Loucy (cell line): ENCODE measurements at regions not wholly inside any gene's neighbourhood (a gene's known extent, or its start where the extent isn't known, plus 50 kb on each side); places are given as distances from the start of the nearest gene placed in this dataset.

ENCODE experiments used
- H2AFZ ChIP-seq: fragments of 200-600 bp; sonication (generic); 2 replicates; pipeline ENCODE4 v1.6.0; 2016; ENCODE audit warnings: antibody characterized with exemption, mild to moderate bottlenecking, low read length, moderate library complexity
- H3F3A ChIP-seq: fragments of 200-600 bp; 2 replicates; pipeline ENCODE4 v1.6.0; 2016; ENCODE audit warnings: antibody characterized with exemption, low read depth, mild to moderate bottlenecking
- H3K27me3 ChIP-seq: fragments of 200-600 bp; sonication (generic); 2 replicates; pipeline ENCODE4 v1.6.1; 2014; ENCODE audit warnings: low read length, mild to moderate bottlenecking; ENCODE audit not compliant: insufficient read depth, poor library complexity, severe bottlenecking
- H3K36me3 ChIP-seq: fragments of 200-600 bp; sonication (generic); 2 replicates; pipeline ENCODE4 v1.6.1; 2016; ENCODE audit warnings: low read length; ENCODE audit not compliant: insufficient read depth
- H3K4me1 ChIP-seq: fragments of 200-600 bp; sonication (generic); 2 replicates; pipeline ENCODE4 v1.5.1; 2014; ENCODE audit warnings: low read length, mild to moderate bottlenecking; ENCODE audit not compliant: insufficient read depth, poor library complexity, severe bottlenecking
- H3K4me2 ChIP-seq: fragments of 200-600 bp; sonication (generic); 2 replicates; pipeline ENCODE4 v1.6.0; 2014; ENCODE audit warnings: antibody characterized with exemption, low read length, low read depth, mild to moderate bottlenecking; ENCODE audit not compliant: poor library complexity, severe bottlenecking
- H3K4me3 ChIP-seq: fragments of 200-600 bp; sonication (generic); 2 replicates; pipeline ENCODE4 v1.5.1; 2014; ENCODE audit warnings: low read length, mild to moderate bottlenecking, mixed read lengths; ENCODE audit not compliant: poor library complexity, severe bottlenecking
- H3K79me2 ChIP-seq: fragments of 200-600 bp; sonication (generic); 2 replicates; pipeline ENCODE4 v1.6.1; 2014; ENCODE audit warnings: low read length; ENCODE audit not compliant: insufficient read depth
- H3K9ac ChIP-seq: fragments of 200-600 bp; sonication (generic); 2 replicates; pipeline ENCODE4 v1.6.0; 2014; ENCODE audit warnings: mild to moderate bottlenecking, low read depth, low read length, moderate library complexity; ENCODE audit not compliant: poor library complexity, severe bottlenecking
- H3K9me2 ChIP-seq: fragments of 200-600 bp; sonication (generic); replicated peaks from 2 replicates; pipeline ENCODE4 v1.6.1; 2016; ENCODE audit warnings: low read depth, low read length, mixed read lengths
- H3K9me3 ChIP-seq: fragments of 200-600 bp; sonication (generic); 2 replicates; pipeline ENCODE4 v1.6.1; 2014; ENCODE audit warnings: mild to moderate bottlenecking, antibody characterized with exemption, low read length, low read depth; ENCODE audit not compliant: insufficient read depth
- H4K20me1 ChIP-seq: fragments of 200-600 bp; sonication (generic); 2 replicates; pipeline ENCODE4 v1.6.0; 2014; ENCODE audit warnings: antibody characterized with exemption, low read length, mild to moderate bottlenecking; ENCODE audit not compliant: insufficient read depth, poor library complexity, severe bottlenecking
- EZH2phosphoT487 ChIP-seq: fragments of 200-600 bp; IDR thresholded peaks from 2 replicates; pipeline ENCODE4 v1.6.1; 2018; ENCODE audit warnings: antibody characterized with exemption, mild to moderate bottlenecking, moderate library complexity, borderline replicate concordance
- TF ChIP-seq, protein P1 (sequence below): fragments of 200-600 bp; sonication (generic); conservative IDR thresholded peaks from 2 replicates; pipeline ENCODE4 v1.5.1; 2014; ENCODE audit warnings: mild to moderate bottlenecking, antibody characterized with exemption, low read length

DNA sequence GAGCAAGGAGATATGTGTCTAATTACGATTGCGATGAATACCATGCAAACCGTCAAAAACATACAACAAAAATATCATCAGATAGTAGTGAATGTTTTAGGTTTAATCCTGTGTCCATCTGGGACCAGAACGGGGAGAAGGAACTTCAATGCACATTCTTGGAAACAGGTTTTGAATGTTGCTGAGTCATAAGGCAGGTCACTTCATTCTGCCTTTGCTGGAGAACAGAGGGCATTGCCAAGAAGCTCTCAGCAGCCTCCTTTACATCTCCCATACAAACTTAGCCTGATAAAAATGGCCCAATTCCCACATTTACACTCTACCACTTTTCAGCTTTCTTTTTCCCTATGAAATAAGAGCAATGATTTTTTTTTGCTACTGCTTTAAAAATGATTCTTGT is 78.0 kb upstream of the KCNJ6 start:
- Histone ChIP-seq H3K36me3 (no peaks in the 10 kb centered on the region), H3K4me1 (no peaks in the 10 kb centered on the region), H2AFZ (no peak overlapping the region), H3K9me3 (no peaks in the 10 kb centered on the region), H3F3A (no peaks in the 10 kb centered on the region), H3K4me3 (no peak overlapping the region), H4K20me1 (no peaks in the 10 kb centered on the region), H3K9me2 (no peaks in the 10 kb centered on the region), H3K27me3 (no peaks in the 10 kb centered on the region), H3K79me2 (no peaks in the 10 kb centered on the region), H3K4me2 (no peak overlapping the region), H3K9ac (no peak overlapping the region)
- no peak for TF ChIP-seq EZH2phosphoT487
- TF ChIP-seq, protein P1, sequence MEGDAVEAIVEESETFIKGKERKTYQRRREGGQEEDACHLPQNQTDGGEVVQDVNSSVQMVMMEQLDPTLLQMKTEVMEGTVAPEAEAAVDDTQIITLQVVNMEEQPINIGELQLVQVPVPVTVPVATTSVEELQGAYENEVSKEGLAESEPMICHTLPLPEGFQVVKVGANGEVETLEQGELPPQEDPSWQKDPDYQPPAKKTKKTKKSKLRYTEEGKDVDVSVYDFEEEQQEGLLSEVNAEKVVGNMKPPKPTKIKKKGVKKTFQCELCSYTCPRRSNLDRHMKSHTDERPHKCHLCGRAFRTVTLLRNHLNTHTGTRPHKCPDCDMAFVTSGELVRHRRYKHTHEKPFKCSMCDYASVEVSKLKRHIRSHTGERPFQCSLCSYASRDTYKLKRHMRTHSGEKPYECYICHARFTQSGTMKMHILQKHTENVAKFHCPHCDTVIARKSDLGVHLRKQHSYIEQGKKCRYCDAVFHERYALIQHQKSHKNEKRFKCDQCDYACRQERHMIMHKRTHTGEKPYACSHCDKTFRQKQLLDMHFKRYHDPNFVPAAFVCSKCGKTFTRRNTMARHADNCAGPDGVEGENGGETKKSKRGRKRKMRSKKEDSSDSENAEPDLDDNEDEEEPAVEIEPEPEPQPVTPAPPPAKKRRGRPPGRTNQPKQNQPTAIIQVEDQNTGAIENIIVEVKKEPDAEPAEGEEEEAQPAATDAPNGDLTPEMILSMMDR, result no peak

DNA sequence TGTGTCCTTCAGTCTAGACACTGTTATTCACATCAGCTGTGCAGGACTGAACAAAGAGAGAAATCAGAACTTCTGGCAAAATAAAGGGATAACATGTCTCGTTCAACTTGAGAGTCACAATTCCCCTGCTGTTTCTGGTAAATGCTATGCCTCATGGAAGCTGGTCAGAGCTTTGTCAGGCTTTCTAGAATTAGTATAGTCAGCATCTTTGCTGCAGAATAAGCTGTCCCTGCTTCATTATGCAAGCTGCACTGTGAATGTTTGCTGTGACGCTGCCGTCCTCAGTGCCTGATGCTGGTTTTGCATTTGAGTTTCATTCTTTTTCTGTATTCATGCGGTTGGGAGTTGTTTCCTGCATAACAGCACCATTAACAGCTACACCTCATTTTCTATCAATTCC is 96.4 kb upstream of the KCNJ6 start:
- Histone ChIP-seq H3K9me2 (no peaks in the 10 kb centered on the region), H3K4me1 (no peaks in the 10 kb centered on the region), H3K4me2 (no peak overlapping the region), H3K79me2 (no peaks in the 10 kb centered on the region), H3F3A (no peaks in the 10 kb centered on the region), H3K36me3 (no peaks in the 10 kb centered on the region), H3K9ac (no peak overlapping the region), H2AFZ (no peak overlapping the region), H3K4me3 (no peak overlapping the region), H3K27me3 (no peaks in the 10 kb centered on the region), H3K9me3 (no peaks in the 10 kb centered on the region), H4K20me1 (no peaks in the 10 kb centered on the region)
- TF ChIP-seq EZH2phosphoT487, result no peak
- TF ChIP-seq, protein P1, result no peak

DNA sequence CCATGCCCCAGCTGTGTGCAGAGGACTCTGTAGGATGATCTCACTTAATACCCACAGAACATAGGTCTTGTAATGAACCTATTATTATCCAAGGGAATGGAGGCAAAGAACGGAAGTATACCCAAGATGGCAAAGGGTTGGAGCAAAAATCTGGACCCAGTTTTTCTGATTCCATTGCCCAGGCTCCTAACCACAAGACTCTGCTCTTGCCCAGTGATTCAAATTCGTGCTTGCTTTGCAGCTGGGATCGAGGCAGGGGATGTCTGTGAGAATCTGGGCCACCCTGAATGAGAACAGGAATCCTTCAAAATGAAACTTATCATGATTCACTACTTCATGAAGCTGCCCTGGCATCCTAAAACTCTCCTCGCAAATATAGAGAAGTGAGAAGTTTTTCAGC is 97.5 kb upstream of the KCNJ6 start:
- H4K20me1 ChIP-seq, result no peaks in the 10 kb centered on the region
- no peak overlapping the region for H2AFZ ChIP-seq
- H3K9ac ChIP-seq, result no peak overlapping the region
- no peaks in the 10 kb centered on the region for H3K27me3 ChIP-seq
- TF ChIP-seq, protein P1, result no peak
- TF ChIP-seq EZH2phosphoT487, result no peak
- no peaks in the 10 kb centered on the region for H3K9me3 ChIP-seq
- H3K79me2 ChIP-seq, result no peaks in the 10 kb centered on the region
- no peaks in the 10 kb centered on the region for H3F3A ChIP-seq
- H3K4me3 ChIP-seq, result no peak overlapping the region
- no peaks in the 10 kb centered on the region for H3K36me3 ChIP-seq
- H3K4me2 ChIP-seq, result no peak overlapping the region
- no peaks in the 10 kb centered on the region for H3K4me1 ChIP-seq
- H3K9me2 ChIP-seq, result no peaks in the 10 kb centered on the region
